Body of pancreas (tissue), 4 donors: ENCODE measurements at regions not wholly inside any gene's neighbourhood (a gene's known extent, or its start where the extent isn't known, plus 50 kb on each side); places are given as distances from the start of the nearest gene placed in this dataset.

ENCODE experiments used
- CTCF ChIP-seq, 7 experiments: fragments of 450-650 bp in 4 of 7; fragments of 200-600 bp in 3 of 7; sonication (generic) in 3 of 7; IDR thresholded peaks; one replicate each; pipeline ENCODE4 v1.5.1; 2016 to 2019; ENCODE audit warnings: antibody characterized with exemption in 7 of 7
- POLR2A ChIP-seq, 3 donors: fragments of 450-650 bp; IDR thresholded peaks; one replicate each; pipeline ENCODE4 v1.6.1; 2016; ENCODE audit warnings: antibody characterized with exemption in 3 of 3, mild to moderate bottlenecking in 2 of 3

GRCh38 chr15:38076786-38077185 is 142.3 kb downstream of the TMCO5A start:
- TF ChIP-seq CTCF (IDR thresholded peaks at IDR 0.05) (no peak), POLR2A (IDR thresholded peaks at IDR 0.05) (no peak)
